Heart left ventricle (tissue), 16 donors: ENCODE measurements at regions not wholly inside any gene's neighbourhood (a gene's known extent, or its start where the extent isn't known, plus 50 kb on each side); places are given as distances from the start of the nearest gene placed in this dataset.

ENCODE experiments used
- ATAC-seq, 4 donors: fragments of 200-7000 bp; cut with Tn5 transposase; one replicate each; pipeline ENCODE4 v1.9.1; 2020 to 2022; ENCODE audit warnings: moderate library complexity in 4 of 4, mild to moderate bottlenecking in 3 of 4, moderate number of reproducible peaks in 1 of 4
- DNase-seq, 5 donors: peaks; one replicate each; pipeline ENCODE4 v3.0.0-alpha.2; 2020
- H3K27ac ChIP-seq, 12 donors: fragments of 200-600 bp; sonication (generic) in 4 of 12; one replicate each; pipeline versions ENCODE4 v1.5.0 to v1.8.0; 2016 to 2022; ENCODE audit warnings: mild to moderate bottlenecking in 2 of 12
- H3K27me3 ChIP-seq, 9 donors: fragments of 200-600 bp; sonication (generic) in 2 of 9; one replicate each; pipeline versions ENCODE4 v1.5.1 to v1.8.0; 2016 to 2022; ENCODE audit warnings: mild to moderate bottlenecking in 3 of 9
- H3K36me3 ChIP-seq, 9 donors: fragments of 200-600 bp; sonication (generic) in 2 of 9; one replicate each; pipeline versions ENCODE4 v1.5.0 to v1.8.0; 2018 to 2022; ENCODE audit warnings: mild to moderate bottlenecking in 2 of 9
- H3K4me1 ChIP-seq, 12 donors: fragments of 200-600 bp; sonication (generic) in 4 of 12; one replicate each; pipeline versions ENCODE4 v1.5.0 to v1.8.0; 2016 to 2022; ENCODE audit warnings: mild to moderate bottlenecking in 3 of 12
- H3K4me3 ChIP-seq, 12 donors: fragments of 200-600 bp; sonication (generic) in 4 of 12; one replicate each; pipeline versions ENCODE4 v1.5.0 to v1.8.0; 2017 to 2022; ENCODE audit warnings: mild to moderate bottlenecking in 9 of 12, moderate library complexity in 4 of 12
- H3K9me3 ChIP-seq, 12 donors: fragments of 200-600 bp; sonication (generic) in 4 of 12; one replicate each; pipeline versions ENCODE4 v1.5.0 to v1.8.0; 2016 to 2022; ENCODE audit warnings: mild to moderate bottlenecking in 1 of 12
- POLR2A ChIP-seq, 2 donors: fragments of 450-650 bp; IDR thresholded peaks; one replicate each; pipeline ENCODE4 v1.6.1; 2017; ENCODE audit warnings: antibody characterized with exemption in 2 of 2, mild to moderate bottlenecking in 2 of 2, moderate library complexity in 2 of 2
- WGBS, 4 donors: extraction: QIAGEN DNeasy Blood & Tissue Kit in 2 of 4; methylation state at CpG; one replicate each; pipeline versions ENCODE4 v1.1.5 to v1.1.7; 2013 to 2018; 5-methylcytosine and 5-hydroxymethylcytosine counted together
- intact Hi-C, 10 donors: fragments of 100-400 bp; cut with DNase I; formaldehyde crosslinking; loops; one replicate each; pipeline versions ENCODE4 v1.11.1 to v1.14.2; 2022
- TF ChIP-seq, protein P1 (sequence below), 12 donors: fragments of 200-600 bp; sonication (generic) in 4 of 12; IDR thresholded peaks; one replicate each; pipeline versions ENCODE4 v1.5.0 to v1.8.0; 2018 to 2022; ENCODE audit warnings: antibody characterized with exemption in 12 of 12, mild to moderate bottlenecking in 5 of 12
- donor health status: ischemic (EF 13 %, LVEDD 7.1; RV severe dilation, severe dysfunction).
- donor health status: healthy with polysubstance abuse.
- donor health status: DM: no; HTN: yes; CAD: no.
- donor health status: DM: no; HTN: no; CAD: no.
- donor health status: ischemic (EF 25% LVEDD 6.9; RV normal size, moderate dysfunction).
- donor health status: ischemic (EF 25% LVEDD 5.7; RV mildly dilated, moderate dysfunction).
- donor health status: healthy.
- donor health status: DM: yes; HTN: yes; CAD: no.
- donor health status: ischemic (EF 35%, LVEDD 5.7; RV mildly dilated, moderate dysfunction).
- donor health status: nonischemic (EF 11% LVEDD 7.7; RV severe dilation, severe dysfunction).
- donor health status: DM: yes; HTN: yes; CAD: no.
- donor health status: PGD.
- donor health status: ischemic (EF 29% LVEDD 5.4; RV normal size, mild dysfunction).
- donor health status: nonischemic (EF 23%, LVEDD 6.1; RV moderate dilation, normal function).

- Histone ChIP-seq H3K27me3 (no peaks in the 10 kb centered on the region), H3K4me1 (no peaks in the 10 kb centered on the region), H3K9me3 (no peaks in the 10 kb centered on the region), H3K4me3 (no peak overlapping the region), H3K36me3 (no peaks in the 10 kb centered on the region), H3K27ac (no peak overlapping the region)
- no peak for TF ChIP-seq POLR2A (IDR thresholded peaks at IDR 0.05)
- TF ChIP-seq, protein P1, sequence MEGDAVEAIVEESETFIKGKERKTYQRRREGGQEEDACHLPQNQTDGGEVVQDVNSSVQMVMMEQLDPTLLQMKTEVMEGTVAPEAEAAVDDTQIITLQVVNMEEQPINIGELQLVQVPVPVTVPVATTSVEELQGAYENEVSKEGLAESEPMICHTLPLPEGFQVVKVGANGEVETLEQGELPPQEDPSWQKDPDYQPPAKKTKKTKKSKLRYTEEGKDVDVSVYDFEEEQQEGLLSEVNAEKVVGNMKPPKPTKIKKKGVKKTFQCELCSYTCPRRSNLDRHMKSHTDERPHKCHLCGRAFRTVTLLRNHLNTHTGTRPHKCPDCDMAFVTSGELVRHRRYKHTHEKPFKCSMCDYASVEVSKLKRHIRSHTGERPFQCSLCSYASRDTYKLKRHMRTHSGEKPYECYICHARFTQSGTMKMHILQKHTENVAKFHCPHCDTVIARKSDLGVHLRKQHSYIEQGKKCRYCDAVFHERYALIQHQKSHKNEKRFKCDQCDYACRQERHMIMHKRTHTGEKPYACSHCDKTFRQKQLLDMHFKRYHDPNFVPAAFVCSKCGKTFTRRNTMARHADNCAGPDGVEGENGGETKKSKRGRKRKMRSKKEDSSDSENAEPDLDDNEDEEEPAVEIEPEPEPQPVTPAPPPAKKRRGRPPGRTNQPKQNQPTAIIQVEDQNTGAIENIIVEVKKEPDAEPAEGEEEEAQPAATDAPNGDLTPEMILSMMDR (IDR thresholded peaks at IDR 0.05): no peak
- no peak for DNase-seq
- 54 to 71% (median 68%) methylated on average over 1 of the region's 1 CpG for WGBS, 4 donors
- intact Hi-C loops: no loop called here
- ATAC-seq: no peak
Observed at GRCh38 chr1:42096554-42096953, 56.7 kb upstream of the GUCA2B start.

DNA sequence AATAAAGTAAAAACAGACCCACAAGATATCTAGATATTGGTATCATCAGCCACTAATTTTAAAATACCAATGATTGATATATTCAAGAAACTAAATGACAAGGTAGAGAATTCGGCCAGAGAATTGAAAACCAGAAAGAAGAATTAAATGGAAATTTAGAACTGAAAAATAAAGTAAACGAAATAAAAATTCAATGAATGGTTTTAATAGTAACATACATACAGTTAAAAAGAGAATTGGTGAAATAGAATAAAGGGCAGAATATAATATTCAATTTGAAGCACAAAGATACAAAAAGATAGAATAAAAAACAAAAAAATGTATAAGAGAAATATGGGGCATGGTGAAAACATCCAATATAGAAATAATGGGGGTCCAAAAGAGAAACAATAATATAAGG is 64.0 kb upstream of the GUCA2B start:
- intact Hi-C loops: no loop called here
- Histone ChIP-seq H3K27ac (no peak overlapping the region), H3K4me3 (no peak overlapping the region), H3K4me1 (peaks cover 0 to 2% (median 0%) of the 10 kb centered on the region in 12 donors), H3K36me3 (no peaks in the 10 kb centered on the region), H3K27me3 (peaks cover 0 to 3% (median 0%) of the 10 kb centered on the region in 9 donors), H3K9me3 (peaks cover 0 to 29% (median 13%) of the 10 kb centered on the region in 12 donors)
- ATAC-seq: no peak
- TF ChIP-seq, protein P1 (IDR thresholded peaks at IDR 0.05): no peak
- no peak for TF ChIP-seq POLR2A (IDR thresholded peaks at IDR 0.05)
- 70 to 81% (median 75%) methylated on average over 2 of the region's 2 CpGs for WGBS, 4 donors
- DNase-seq: no peak

DNA sequence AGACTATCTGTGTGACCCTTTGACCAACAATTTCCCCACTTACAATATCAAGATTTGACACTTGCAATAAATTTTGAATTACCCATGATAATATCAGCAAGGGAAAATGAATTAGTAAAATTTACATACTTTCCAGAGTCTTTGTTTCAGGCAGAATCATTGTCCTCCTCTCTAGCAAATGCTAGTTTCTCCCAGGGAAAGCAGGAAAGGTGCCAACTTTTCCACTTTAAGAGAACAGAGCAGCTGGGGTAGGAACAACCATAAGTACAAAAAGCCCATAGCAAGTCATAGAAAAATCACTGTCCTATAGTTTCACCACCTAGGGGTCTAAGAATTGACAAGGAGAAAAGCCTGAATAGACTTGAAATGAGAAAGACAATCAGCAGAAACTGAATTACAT is 67.1 kb upstream of the GUCA2B start:
- no peaks in the 10 kb centered on the region for H3K36me3 ChIP-seq
- DNase-seq: no peak

GRCh38 chr1:42085596-42085995 is 67.6 kb upstream of the GUCA2B start:
- Histone ChIP-seq H3K27me3 (peaks cover 0 to 3% (median 0%) of the 10 kb centered on the region in 9 donors), H3K36me3 (no peaks in the 10 kb centered on the region), H3K4me3 (no peak overlapping the region), H3K4me1 (peaks cover 0 to 2% (median 0%) of the 10 kb centered on the region in 12 donors), H3K27ac (no peak overlapping the region), H3K9me3 (peaks cover 0 to 24% (median 12%) of the 10 kb centered on the region in 12 donors)
- intact Hi-C loops: no loop called here
- TF ChIP-seq, protein P1 (IDR thresholded peaks at IDR 0.05): no peak
- TF ChIP-seq POLR2A (IDR thresholded peaks at IDR 0.05): no peak
- DNase-seq: no peak
- ATAC-seq: no peak
- WGBS, 4 donors: 9 to 26% (median 15%) methylated on average over 1 of the region's 1 CpG

More for the DNA sequence above, 67.1 kb upstream of the GUCA2B start:
- Histone ChIP-seq H3K4me3 (no peak overlapping the region), H3K27ac (no peak overlapping the region), H3K9me3 (peaks cover 0 to 28% (median 13%) of the 10 kb centered on the region in 12 donors), H3K27me3 (peaks cover 0 to 3% (median 0%) of the 10 kb centered on the region in 9 donors), H3K4me1 (peaks cover 0 to 2% (median 0%) of the 10 kb centered on the region in 12 donors)
- intact Hi-C loops: no loop called here
- no peak for ATAC-seq
- TF ChIP-seq, protein P1 (IDR thresholded peaks at IDR 0.05): no peak
- TF ChIP-seq POLR2A (IDR thresholded peaks at IDR 0.05): no peak
